NCI-H69 (cell line): ENCODE measurements at regions not wholly inside any gene's neighbourhood (a gene's known extent, or its start where the extent isn't known, plus 50 kb on each side); places are given as distances from the start of the nearest gene placed in this dataset.
"Not testable (repeated sequence)": the region's sequence is repeated elsewhere in the genome, so short reads cannot be mapped to it uniquely, and the experiment has no call there.

Experiments
- DNase-seq: peaks from one replicate; lab custom pipeline; 2025; lab: John Stamatoyannopoulos, UW

- no peak for DNase-seq
Measured at GRCh38 chr3:83251490-83251889, 1490.0 kb upstream of the GBE1 start.

- DNase-seq, result no peak
Measured at GRCh38 chr3:83250613-83251012, 1489.2 kb upstream of the GBE1 start.

- DNase-seq, result no peak
Measured at GRCh38 chr3:83248454-83248853, 1487.0 kb upstream of the GBE1 start.

- DNase-seq, result peak; percentile 39
Measured at GRCh38 chr3:83235180-83235814, 1473.9 kb upstream of the GBE1 start.

GRCh38 chr3:83233715-83234114 lies 1472.3 kb upstream of the GBE1 start:
- DNase-seq, result no peak

DNA sequence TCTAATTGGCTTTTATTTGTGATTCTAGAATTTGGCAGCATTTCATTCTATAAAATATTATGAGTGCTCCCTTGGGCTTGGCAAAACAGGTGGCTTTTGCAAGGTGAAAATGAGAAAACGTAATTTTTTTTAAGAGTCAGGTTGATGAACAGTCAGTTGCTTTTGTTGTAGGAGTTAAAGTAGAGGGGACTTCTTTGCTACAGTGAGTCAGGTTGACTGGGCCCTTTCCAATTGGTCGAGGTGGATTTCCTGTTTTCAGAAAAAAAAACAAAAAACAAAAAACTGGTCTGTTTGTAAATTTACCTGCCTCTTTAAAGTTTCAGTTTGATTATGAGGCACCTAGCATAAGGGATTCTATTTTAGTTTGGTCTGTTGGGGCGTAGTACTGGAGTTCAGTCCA lies 1469.4 kb upstream of the GBE1 start:
- DNase-seq, result no peak

DNA sequence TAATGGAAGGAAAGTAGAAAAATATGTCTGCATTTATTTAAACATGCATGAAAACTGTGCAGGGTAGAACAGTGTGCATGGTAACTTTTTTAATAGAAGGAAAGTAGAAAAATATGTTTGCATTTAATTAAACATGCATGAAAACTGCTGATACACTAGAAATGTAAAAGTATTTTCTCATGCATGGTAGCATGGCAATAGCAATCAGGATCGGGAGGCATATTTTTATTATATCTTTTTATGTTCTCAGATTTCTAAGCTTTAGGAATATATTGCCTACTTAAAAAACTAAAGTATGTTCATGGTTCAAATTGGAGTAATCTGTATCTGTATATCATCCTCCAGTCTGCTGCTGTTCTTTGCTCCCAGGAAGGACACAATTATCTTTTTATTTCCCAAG lies 1468.9 kb upstream of the GBE1 start:
- no peak for DNase-seq

- no peak for DNase-seq
Measured at GRCh38 chr3:83226751-83227150, 1465.3 kb upstream of the GBE1 start.

- DNase-seq, result no peak
Measured at GRCh38 chr3:83224101-83224868, 1462.8 kb upstream of the GBE1 start.

DNA sequence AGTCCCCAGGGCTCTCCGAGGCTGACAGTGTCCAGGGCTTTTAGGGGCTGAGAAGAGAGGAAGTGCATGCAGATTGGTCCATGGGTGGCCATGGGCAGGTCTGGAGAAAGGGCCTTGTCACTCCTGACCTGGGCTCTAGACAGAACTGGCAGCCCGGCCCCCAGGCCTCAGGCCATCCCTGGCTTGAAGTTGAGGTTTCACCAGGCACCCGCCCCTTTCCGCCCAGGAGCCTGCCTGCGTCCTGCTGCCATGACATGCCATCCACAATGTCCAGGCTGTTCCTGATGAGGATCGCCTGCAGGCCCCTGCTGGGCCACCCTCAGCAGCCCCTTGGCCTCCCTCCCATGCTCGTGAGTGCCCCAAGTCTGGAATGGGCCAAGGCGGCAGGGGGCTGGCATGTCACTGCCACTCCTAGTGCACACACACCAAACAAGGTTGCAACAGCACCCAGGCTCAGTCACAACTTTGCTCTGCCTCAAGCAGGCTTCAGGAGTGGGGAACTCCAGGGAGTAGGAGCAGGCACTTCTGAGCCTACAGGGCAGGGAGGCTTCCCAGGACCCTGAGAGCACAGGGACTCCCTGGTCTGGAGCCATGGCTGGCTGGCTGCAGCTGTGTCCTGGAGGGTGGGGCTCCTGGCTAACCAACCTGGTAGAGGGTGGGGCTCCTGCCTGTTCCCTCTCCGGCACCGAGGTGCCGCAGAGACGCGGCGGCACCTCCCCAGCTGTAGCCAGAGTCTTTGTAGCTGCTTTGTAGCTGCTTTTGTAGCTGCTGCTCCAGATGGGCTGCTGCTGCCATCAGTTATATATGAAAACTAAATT lies 1457.1 kb upstream of the GBE1 start:
- DNase-seq, result peak; percentile 21

DNA sequence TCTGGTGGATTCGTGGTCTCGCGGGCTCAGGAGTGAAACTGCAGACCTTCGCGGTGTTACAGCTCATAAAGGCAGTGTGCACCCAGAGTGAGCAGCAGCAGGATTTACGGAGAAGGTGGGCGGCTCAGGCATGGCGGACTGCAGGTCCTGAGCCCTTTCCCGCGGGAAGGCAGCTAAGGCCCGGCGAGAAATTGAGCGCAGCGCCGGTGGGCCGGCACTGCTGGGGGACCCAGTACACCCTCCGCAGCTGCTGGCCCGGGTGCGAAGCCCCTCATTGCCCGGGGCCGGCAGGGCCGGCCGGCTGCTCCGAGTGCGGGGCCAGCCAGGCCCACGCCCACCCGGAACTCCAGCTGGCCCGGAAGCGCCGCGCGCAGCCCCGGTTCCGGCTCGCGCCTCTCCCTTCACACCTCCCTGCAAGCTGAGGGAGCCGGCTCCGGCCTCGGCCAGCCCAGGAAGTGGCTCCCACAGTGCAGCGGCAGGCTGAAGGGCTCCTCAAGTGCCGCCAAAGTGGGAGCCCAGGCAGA lies 1456.2 kb upstream of the GBE1 start:
- DNase-seq, result not testable (repeated sequence)

- DNase-seq, result no peak
Measured at GRCh38 chr3:83216919-83217594, 1455.6 kb upstream of the GBE1 start.

DNA sequence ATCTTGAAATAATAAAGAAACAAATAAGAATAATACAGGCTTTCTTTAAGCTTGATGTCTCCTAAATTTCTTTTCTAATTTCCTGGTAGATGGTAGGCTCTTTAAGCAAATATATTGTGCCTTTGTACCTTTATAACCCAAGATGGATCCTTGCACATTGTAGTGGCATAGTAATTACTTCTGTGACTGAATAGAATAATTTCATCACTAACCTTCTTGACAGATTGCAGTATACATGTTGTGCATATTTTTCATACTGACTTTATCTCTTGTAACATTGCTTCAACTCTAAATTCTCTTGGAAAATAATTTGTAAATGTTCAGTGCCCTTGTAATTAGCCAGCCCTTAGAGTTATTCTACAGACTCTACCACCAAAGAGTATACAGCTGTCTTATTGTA lies 1433.8 kb upstream of the GBE1 start:
- DNase-seq, result no peak

DNA sequence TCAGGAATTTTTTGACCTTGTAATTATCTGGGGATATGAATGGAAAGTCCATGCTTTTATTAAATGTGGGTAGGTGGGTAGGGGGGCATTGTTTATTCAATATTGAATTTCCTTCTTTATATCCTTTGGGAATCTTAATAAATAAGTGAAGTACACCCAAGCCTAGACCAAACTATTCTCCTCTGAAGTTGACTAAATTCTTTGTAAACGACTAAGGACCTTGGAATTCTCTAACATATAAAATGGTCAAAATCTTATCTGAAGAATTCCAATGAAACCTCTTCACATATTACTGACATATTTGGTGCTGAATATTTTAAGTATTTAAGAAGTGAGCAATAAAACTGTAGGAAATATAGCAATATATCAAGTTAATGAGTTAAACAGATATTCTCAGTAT lies 1432.1 kb upstream of the GBE1 start:
- no peak for DNase-seq

GRCh38 chr3:83189634-83190033 lies 1428.2 kb upstream of the GBE1 start:
- peak; percentile 8 for DNase-seq

GRCh38 chr3:83169473-83169872 lies 1408.0 kb upstream of the GBE1 start:
- no peak for DNase-seq

GRCh38 chr3:83150896-83151295 lies 1389.5 kb upstream of the GBE1 start:
- DNase-seq, result no peak

DNA sequence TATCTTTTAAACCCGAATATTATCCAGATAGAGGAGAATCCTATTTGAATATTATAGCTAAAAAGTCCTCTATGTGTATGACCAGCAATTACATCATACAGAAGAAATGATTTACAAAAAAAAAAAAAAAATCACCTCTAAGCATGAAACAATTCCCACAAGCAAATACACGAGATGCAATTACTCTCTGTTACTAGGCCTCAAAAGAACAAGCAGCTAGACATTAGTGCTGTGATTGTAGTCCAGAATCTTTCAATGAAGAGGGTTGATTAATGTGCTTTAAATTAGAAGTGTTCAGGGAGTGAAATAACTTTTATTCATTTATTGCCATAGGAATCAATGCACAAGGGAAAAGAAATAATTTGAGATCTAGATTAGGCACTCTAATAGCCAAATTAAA lies 1379.5 kb upstream of the GBE1 start:
- no peak for DNase-seq

DNA sequence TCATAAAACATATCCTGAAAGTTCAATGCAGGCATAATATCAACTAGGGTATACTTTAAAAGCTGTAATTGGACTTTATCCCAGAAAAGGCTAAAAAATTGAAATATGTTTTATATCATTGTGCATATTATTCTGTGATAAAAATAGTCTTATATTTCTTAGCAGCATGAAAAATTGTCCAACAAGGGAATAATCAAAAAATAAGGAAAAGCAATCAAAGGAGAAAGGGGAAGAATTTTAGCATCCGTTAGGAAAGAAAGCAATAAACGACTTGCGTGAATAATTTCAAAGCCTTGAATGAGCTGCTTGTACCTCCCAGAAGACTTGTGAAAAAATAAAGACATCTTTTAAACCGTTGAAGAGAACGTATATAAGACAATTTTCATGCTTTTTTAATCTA lies 1369.8 kb upstream of the GBE1 start:
- no peak for DNase-seq

DNA sequence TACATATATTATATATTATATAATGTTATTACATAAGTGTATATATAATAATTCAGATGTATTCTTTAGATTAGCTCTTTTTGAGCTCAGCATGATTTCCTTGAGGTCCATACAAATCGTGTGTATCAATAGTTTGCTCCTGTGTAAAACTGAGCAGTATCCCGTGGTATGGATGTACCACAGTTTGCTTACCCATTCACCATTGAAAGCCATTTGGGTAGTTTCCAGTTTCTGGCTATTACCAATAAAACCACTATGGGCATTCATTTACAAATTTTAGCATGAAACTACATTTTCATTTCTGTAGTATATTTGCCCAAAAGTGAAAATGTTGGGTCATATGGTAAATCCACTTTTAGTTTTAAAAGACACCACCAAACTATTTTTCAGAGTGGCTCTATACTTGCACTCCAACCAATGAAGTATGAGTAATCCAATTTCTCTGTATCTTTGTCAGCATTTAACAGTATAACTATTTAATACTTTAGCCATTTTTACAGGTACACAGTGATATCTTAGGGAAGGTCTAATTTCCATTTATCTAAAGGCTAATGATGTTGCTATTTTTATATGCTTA lies 1361.4 kb upstream of the GBE1 start:
- no peak for DNase-seq

- no peak for DNase-seq
Measured at GRCh38 chr3:83093222-83093572, 1331.8 kb upstream of the GBE1 start.
